ENCODE measurements at regions not wholly inside any gene's neighbourhood (a gene's known extent, or its start where the extent isn't known, plus 50 kb on each side); places are given as distances from the start of the nearest gene placed in this dataset.

DNA sequence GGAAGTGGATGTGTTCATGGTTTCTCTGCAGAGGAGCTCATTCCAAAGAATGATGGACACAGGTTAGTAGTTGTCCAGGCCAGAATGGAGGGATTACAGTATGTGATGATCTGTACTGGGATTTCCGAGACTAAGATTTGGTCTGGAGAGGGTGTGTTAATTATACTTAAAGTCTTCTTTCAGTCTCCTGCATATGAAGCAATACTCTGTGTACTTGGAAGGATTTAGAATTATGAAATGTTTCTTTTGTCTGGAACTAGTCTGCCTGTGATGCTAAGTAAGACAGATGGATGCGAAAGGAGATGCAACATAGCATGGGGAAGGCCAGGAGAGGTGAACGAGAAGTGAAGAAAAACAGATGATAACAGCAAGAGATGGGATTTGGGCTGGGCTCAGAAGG, 305.1 kb upstream of the LYZL1 start:
- no peaks in the 10 kb centered on the region for H3K36me3 ChIP-seq (ENCODE audit: insufficient read depth, low read length)
- no peaks in the 10 kb centered on the region for H3K9me3 ChIP-seq (ENCODE audit: insufficient read depth, low read depth, low read length)
- no peaks in the 10 kb centered on the region for H3K79me2 ChIP-seq (ENCODE audit: insufficient read depth, low read length)
- no peaks in the 10 kb centered on the region for H3K27me3 ChIP-seq (ENCODE audit: insufficient read depth, low read length, poor library complexity, severe bottlenecking)
- H4K20me1 ChIP-seq (ENCODE audit: insufficient read depth, low read length, poor library complexity, severe bottlenecking) = no peaks in the 10 kb centered on the region
- no peak overlapping the region for H3K4me2 ChIP-seq (ENCODE audit: low read depth, low read length, poor library complexity, severe bottlenecking)
- no peak overlapping the region for H3K9ac ChIP-seq (ENCODE audit: low read depth, low read length, poor library complexity, severe bottlenecking)
- peaks cover 7% of the 10 kb centered on the region for H3K4me1 ChIP-seq (ENCODE audit: insufficient read depth, low read length, poor library complexity, severe bottlenecking)
- H3F3A ChIP-seq (ENCODE audit: low read depth) = no peaks in the 10 kb centered on the region
- TF ChIP-seq, protein P1, sequence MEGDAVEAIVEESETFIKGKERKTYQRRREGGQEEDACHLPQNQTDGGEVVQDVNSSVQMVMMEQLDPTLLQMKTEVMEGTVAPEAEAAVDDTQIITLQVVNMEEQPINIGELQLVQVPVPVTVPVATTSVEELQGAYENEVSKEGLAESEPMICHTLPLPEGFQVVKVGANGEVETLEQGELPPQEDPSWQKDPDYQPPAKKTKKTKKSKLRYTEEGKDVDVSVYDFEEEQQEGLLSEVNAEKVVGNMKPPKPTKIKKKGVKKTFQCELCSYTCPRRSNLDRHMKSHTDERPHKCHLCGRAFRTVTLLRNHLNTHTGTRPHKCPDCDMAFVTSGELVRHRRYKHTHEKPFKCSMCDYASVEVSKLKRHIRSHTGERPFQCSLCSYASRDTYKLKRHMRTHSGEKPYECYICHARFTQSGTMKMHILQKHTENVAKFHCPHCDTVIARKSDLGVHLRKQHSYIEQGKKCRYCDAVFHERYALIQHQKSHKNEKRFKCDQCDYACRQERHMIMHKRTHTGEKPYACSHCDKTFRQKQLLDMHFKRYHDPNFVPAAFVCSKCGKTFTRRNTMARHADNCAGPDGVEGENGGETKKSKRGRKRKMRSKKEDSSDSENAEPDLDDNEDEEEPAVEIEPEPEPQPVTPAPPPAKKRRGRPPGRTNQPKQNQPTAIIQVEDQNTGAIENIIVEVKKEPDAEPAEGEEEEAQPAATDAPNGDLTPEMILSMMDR (conservative IDR thresholded peaks at IDR 0.05; ENCODE audit: low read length) = no peak
- TF ChIP-seq EZH2phosphoT487 (IDR thresholded peaks at IDR 0.05; ENCODE audit: borderline replicate concordance) = no peak
- H3K9me2 ChIP-seq (replicated peaks; ENCODE audit: low read depth, low read length) = no peaks in the 10 kb centered on the region
- H2AFZ ChIP-seq (ENCODE audit: low read length) = peak overlapping the region; percentile 41; the same call in 1 of the 2 replicates
- H3K4me3 ChIP-seq (ENCODE audit: low read length, poor library complexity, severe bottlenecking) = no peak overlapping the region

DNA sequence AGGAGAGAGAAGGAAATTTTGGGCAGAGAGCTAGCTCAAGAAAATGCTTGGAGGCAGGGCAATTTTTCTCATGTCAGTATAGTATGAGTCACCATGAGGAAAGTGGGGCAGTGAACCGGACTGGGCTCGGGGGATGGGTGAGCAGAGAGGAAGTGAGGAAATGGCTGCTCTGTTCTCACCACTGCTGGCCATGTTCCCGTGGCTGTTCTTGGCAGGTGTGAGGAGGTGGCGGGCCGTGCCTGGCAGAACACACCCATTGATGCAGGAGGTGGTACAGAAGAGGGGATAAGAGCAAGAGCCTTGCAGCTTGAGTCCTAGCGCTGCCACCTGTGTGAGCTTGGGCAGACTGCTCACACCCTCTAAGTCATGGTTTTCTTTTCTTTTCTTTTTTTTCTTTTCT, 304.4 kb upstream of the LYZL1 start:
- Histone ChIP-seq H3K4me3 (ENCODE audit: low read length, poor library complexity, severe bottlenecking) (no peak overlapping the region), H3K9me2 (replicated peaks; ENCODE audit: low read depth, low read length) (no peaks in the 10 kb centered on the region), H3K4me2 (ENCODE audit: low read depth, low read length, poor library complexity, severe bottlenecking) (no peak overlapping the region), H3K79me2 (ENCODE audit: insufficient read depth, low read length) (no peaks in the 10 kb centered on the region), H3K9ac (ENCODE audit: low read depth, low read length, poor library complexity, severe bottlenecking) (no peak overlapping the region), H3K36me3 (ENCODE audit: insufficient read depth, low read length) (no peaks in the 10 kb centered on the region), H3K9me3 (ENCODE audit: insufficient read depth, low read depth, low read length) (no peaks in the 10 kb centered on the region), H3K27me3 (ENCODE audit: insufficient read depth, low read length, poor library complexity, severe bottlenecking) (no peaks in the 10 kb centered on the region), H3K4me1 (ENCODE audit: insufficient read depth, low read length, poor library complexity, severe bottlenecking) (peaks cover 7% of the 10 kb centered on the region), H2AFZ (ENCODE audit: low read length) (peak overlapping the region; percentile 41; the same call in 1 of the 2 replicates), H3F3A (ENCODE audit: low read depth) (no peaks in the 10 kb centered on the region), H4K20me1 (ENCODE audit: insufficient read depth, low read length, poor library complexity, severe bottlenecking) (no peaks in the 10 kb centered on the region)
- TF ChIP-seq, protein P1 (conservative IDR thresholded peaks at IDR 0.05; ENCODE audit: low read length) = no peak
- no peak for TF ChIP-seq EZH2phosphoT487 (IDR thresholded peaks at IDR 0.05; ENCODE audit: borderline replicate concordance)

DNA sequence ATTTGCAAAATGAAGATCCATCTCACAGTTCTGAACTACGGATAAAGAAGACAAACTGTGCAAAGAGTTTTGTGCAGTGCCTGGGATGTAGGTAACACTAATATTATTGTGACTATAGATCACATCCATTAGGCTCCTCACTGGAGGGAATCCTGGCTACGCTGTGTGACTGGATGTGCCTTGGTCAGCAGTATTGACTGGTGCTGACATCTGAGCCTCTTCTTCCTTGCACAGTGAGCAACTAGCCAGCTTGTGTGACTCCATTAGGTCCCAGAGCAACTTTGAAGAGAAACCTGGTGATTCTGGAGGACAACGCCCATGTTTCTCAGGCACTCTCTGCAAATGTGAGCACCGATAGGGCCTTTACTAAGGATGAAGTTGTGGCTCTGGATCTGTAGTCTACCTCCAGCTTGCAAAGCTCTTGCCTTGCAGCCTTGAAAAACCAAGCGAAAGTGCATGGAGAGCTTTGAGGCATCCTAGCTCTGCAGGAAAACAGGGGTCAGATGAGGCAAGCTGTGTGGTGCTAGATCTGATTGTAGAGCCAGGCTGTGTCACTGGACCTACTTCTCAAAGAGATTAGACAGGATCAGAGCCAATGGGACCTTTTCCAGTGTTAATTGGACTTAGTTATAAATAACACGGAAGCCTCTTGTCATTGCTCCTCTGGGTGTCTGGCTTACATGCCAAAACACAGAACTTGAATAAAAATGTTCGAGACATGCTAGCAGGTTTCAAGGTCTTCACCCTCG, 303.6 kb upstream of the LYZL1 start:
- no peaks in the 10 kb centered on the region for H3K27me3 ChIP-seq (ENCODE audit: insufficient read depth, low read length, poor library complexity, severe bottlenecking)
- H3K4me3 ChIP-seq (ENCODE audit: low read length, poor library complexity, severe bottlenecking) = no peak overlapping the region
- peaks cover 7% of the 10 kb centered on the region for H3K4me1 ChIP-seq (ENCODE audit: insufficient read depth, low read length, poor library complexity, severe bottlenecking)
- H3K9me3 ChIP-seq (ENCODE audit: insufficient read depth, low read depth, low read length) = no peaks in the 10 kb centered on the region
- no peaks in the 10 kb centered on the region for H3F3A ChIP-seq (ENCODE audit: low read depth)
- no peaks in the 10 kb centered on the region for H3K79me2 ChIP-seq (ENCODE audit: insufficient read depth, low read length)
- TF ChIP-seq, protein P1 (conservative IDR thresholded peaks at IDR 0.05; ENCODE audit: low read length) = no peak
- TF ChIP-seq EZH2phosphoT487 (IDR thresholded peaks at IDR 0.05; ENCODE audit: borderline replicate concordance) = no peak
- H3K36me3 ChIP-seq (ENCODE audit: insufficient read depth, low read length) = no peaks in the 10 kb centered on the region
- no peak overlapping the region for H2AFZ ChIP-seq (ENCODE audit: low read length)
- no peaks in the 10 kb centered on the region for H4K20me1 ChIP-seq (ENCODE audit: insufficient read depth, low read length, poor library complexity, severe bottlenecking)
- no peak overlapping the region for H3K4me2 ChIP-seq (ENCODE audit: low read depth, low read length, poor library complexity, severe bottlenecking)
- no peaks in the 10 kb centered on the region for H3K9me2 ChIP-seq (replicated peaks; ENCODE audit: low read depth, low read length)
- no peak overlapping the region for H3K9ac ChIP-seq (ENCODE audit: low read depth, low read length, poor library complexity, severe bottlenecking)

All from Loucy (cell line).